GM12874 (cell line): ENCODE measurements at regions not wholly inside any gene's neighbourhood (a gene's known extent, or its start where the extent isn't known, plus 50 kb on each side); places are given as distances from the start of the nearest gene placed in this dataset.

ENCODE experiments used
- TF ChIP-seq, protein P1 (sequence below): IDR thresholded peaks from 2 replicates; pipeline ENCODE4 v1.5.1; 2011; ENCODE audit warnings: low read depth, mild to moderate bottlenecking, control low read depth, low read length, moderate library complexity; ENCODE audit not compliant: insufficient read depth

DNA sequence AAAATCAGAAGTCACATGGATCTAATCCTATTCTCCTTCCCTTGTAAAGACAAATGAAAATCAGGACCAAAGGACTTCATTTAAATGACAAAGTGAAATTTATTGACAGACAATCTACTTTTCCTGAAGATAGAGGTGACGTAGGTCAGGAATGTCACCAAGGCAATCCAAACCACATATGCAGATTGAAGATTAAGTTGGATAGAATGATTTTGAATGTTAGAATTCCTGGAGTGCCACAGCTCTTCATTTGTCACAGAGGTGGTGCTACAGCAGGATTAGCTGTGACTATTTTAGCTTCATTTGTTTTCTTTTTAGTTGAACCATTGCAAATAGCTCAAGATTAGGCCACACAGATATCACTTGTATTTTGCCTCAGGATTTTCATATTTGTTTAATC, 736.0 kb upstream of the ARRDC3 start:
- TF ChIP-seq, protein P1, sequence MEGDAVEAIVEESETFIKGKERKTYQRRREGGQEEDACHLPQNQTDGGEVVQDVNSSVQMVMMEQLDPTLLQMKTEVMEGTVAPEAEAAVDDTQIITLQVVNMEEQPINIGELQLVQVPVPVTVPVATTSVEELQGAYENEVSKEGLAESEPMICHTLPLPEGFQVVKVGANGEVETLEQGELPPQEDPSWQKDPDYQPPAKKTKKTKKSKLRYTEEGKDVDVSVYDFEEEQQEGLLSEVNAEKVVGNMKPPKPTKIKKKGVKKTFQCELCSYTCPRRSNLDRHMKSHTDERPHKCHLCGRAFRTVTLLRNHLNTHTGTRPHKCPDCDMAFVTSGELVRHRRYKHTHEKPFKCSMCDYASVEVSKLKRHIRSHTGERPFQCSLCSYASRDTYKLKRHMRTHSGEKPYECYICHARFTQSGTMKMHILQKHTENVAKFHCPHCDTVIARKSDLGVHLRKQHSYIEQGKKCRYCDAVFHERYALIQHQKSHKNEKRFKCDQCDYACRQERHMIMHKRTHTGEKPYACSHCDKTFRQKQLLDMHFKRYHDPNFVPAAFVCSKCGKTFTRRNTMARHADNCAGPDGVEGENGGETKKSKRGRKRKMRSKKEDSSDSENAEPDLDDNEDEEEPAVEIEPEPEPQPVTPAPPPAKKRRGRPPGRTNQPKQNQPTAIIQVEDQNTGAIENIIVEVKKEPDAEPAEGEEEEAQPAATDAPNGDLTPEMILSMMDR = no peak

DNA sequence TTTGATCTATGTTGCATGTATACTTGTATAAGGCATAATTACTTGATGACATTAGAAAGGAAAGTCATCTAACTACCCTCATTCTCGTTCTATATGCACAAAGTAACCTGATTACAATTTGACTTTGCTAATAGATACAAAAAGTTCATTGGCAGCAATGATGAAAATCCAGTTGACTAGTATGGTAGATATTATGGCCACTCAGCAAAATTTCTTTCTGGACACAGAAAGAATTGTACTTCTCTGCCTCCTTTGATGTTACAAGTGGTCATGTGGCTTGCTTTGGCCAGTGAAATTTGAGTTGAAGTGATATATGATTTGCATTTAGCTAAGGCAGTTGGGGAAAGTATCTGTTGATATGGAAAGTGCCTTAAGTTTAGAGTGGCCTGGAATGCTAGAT, 723.7 kb upstream of the ARRDC3 start:
- TF ChIP-seq, protein P1 = no peak

DNA sequence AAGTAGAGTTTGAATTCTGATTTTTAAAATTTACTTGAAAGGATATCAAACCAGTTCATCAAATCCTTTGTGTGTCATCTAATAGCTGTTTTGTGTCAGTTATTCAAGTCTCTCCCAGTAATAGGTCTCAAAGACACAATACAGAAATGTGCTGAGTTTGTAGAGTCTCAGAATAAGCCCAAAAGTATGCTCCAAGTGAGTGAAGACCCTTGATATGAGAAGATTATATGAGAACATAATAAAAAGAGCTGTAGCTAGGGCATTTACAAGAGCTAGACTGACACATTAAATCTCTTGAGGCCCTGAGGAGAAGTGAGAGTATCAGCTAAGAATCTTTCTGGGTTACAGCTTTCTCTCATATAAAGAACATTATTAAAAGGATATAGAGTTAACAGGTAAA, 721.0 kb upstream of the ARRDC3 start:
- TF ChIP-seq, protein P1 = no peak

DNA sequence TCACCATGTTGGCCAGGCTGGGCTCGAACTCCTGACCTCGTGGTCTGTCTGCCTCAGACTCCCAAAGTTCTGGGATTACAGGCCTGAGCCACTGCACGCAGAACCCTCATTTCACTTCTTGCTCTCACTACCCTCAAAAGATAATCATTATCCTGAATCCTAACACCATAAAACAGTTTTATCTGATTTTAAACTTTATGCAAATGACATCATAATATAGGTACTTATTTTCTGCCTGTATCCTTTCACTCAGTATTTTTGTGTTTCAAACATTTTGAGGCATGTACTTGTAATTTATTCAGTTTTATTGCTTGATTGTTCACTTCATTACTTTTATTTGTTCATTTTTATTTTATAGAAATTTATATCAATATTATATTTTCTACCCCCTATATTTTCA, 719.2 kb upstream of the ARRDC3 start:
- TF ChIP-seq, protein P1 = no peak

DNA sequence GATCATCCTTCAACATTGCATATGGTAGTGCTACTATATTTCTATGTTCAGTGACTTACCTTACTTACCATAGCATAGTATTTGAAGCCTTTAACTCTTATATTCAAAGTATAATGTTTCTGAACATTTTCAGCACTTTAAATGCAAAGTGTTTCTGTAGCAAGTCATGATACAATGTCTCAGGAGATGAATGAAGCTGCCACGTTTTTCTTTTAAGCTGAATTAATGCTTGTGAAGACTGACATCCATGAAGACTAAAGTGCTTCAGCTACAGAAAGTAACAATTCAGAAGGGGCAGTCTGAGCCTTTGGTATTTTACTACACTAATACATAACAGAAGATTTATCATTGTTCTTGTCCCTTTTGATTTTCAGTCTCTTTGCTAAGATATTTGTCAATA, 709.1 kb upstream of the ARRDC3 start:
- TF ChIP-seq, protein P1 = no peak

DNA sequence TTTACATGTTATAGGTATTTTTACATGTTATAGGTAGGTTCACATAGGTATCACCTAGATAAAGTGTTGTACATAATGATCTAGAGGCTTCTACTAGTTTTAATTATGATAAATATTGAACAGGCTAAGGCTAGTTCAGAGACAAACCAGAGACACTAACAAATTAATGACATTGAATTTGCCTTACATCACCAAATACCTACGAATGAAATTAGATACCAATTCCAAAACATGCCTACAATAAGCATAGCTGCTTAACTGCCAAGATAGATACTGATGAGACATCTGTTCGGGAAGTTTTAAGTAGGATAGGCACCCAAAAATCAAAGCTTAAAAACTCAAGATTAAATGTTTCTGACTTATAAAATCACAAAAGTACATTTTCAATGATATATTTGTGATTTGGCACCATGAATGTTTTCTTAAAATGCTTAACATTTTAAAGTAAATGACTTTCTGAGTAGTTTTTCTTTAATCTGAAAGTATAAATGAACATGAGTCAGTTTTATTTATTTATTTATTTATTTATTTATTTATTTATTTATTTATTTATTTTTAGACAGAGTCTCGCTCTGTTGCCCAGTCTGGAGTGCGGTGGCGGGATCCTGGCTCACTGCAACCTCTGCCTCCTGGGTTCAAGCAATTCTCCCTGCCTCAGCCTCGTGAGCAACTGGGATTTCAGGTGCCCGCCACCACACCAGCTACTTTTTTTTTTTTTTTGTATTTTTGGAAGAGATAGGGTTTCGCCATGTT, 703.1 kb upstream of the ARRDC3 start:
- TF ChIP-seq, protein P1 = no peak

DNA sequence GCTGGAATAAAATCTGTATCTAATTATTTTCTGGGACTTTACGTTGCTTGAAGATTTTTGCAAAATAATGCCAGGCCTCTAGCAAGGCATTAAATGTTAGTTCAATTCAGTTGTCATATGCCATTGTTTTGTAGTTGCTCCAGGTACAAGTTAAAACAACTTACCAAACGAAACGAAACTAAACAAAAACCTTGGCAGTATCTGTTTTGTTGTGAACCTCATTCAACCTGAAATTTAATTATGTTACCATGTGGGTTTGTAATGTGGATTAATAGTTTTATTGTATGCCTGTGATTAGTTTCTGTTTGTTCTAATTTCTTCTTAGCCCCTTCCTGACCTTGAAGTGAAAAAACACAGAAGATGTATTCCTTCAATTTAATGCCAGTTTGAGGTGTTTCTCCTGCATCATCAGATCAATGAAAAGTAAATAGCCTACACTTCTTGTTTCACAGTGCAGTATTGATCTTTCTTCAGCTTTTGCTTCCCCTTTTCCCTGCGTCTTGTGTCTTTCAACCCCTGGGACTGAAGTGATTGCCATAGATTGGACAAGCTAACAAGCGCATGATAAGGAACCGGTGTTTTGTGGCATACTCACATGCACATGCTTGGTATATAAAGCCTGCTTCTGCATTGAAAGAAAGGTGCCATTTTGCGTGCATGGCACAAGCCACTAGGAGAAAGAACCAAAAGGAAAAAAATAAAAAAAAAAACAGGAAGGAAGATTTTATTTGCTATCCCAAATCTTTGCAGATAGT, 699.0 kb upstream of the ARRDC3 start:
- TF ChIP-seq, protein P1 = no peak
